Keratinocyte (primary cell): ENCODE measurements at regions not wholly inside any gene's neighbourhood (a gene's known extent, or its start where the extent isn't known, plus 50 kb on each side); places are given as distances from the start of the nearest gene placed in this dataset.

Experiments used
- EZH2 ChIP-seq: IDR thresholded peaks from one replicate; pipeline ENCODE4 v1.6.1; 2012; ENCODE audit warnings: inconsistent platforms, mild to moderate bottlenecking, low read length, moderate library complexity
- TF ChIP-seq, protein P1 (sequence below), 3 experiments: IDR thresholded peaks in 1 of 3; conservative IDR thresholded peaks in 1 of 3; optimal IDR thresholded peaks in 1 of 3; 2 replicates in 2 of 3; 3 replicates in 1 of 3; pipeline versions ENCODE3 to v1.5.1; 2011; ENCODE audit warnings: low read length in 3 of 3, mild to moderate bottlenecking in 3 of 3, moderate library complexity in 2 of 3, control low read depth in 1 of 3, inconsistent platforms in 1 of 3; ENCODE audit not compliant: insufficient read depth in 2 of 3; ENCODE audit errors: extremely low read depth in 1 of 3

DNA sequence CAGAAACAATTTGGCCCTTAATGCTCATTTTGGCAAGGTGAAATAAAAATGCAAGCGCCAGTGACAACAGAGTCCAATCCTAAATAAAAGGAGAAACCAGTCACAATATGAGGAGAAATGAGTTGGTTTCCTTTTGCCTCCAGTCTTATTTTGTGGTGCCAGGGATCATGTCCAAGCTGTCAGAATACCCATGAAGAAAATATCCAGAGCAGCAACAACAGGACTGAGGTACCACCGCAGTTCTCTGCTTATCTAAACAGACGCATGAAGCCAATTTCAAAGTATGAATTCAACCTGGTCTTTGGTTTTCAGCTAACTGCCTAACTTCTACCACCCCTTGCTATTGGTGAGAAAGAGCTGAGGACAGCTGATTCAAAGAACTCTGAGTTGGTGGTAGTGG, 199.9 kb upstream of the MAGEB2 start:
- TF ChIP-seq, protein P1, sequence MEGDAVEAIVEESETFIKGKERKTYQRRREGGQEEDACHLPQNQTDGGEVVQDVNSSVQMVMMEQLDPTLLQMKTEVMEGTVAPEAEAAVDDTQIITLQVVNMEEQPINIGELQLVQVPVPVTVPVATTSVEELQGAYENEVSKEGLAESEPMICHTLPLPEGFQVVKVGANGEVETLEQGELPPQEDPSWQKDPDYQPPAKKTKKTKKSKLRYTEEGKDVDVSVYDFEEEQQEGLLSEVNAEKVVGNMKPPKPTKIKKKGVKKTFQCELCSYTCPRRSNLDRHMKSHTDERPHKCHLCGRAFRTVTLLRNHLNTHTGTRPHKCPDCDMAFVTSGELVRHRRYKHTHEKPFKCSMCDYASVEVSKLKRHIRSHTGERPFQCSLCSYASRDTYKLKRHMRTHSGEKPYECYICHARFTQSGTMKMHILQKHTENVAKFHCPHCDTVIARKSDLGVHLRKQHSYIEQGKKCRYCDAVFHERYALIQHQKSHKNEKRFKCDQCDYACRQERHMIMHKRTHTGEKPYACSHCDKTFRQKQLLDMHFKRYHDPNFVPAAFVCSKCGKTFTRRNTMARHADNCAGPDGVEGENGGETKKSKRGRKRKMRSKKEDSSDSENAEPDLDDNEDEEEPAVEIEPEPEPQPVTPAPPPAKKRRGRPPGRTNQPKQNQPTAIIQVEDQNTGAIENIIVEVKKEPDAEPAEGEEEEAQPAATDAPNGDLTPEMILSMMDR (optimal IDR thresholded peaks at IDR 0.05 in 1 of 3, IDR thresholded peaks at IDR 0.05 in 1 of 3, conservative IDR thresholded peaks at IDR 0.05 in 1 of 3; ENCODE audit: extremely low read depth in 1 of 3, insufficient read depth in 2 of 3, low read length in 3 of 3): no peak
- TF ChIP-seq EZH2: no peak
